HL-60 (cell line): ENCODE measurements at regions not wholly inside any gene's neighbourhood (a gene's known extent, or its start where the extent isn't known, plus 50 kb on each side); places are given as distances from the start of the nearest gene placed in this dataset.

Source experiments
- DNase-seq, 2 experiments: peaks; one replicate each; pipeline ENCODE4 v3.0.0-alpha.2; 2010 to 2020; ENCODE audit warnings: low read depth in 1 of 2, low spot score in 1 of 2
- H3K27ac ChIP-seq: fragments of 250-450 bp; sonication (Bioruptor Pico); replicated peaks from 2 replicates; pipeline ENCODE4 v1.5.1; 2020; ENCODE audit warnings: mild to moderate bottlenecking, moderate library complexity
- H3K27me3 ChIP-seq: fragments of 250-450 bp; sonication (Bioruptor Pico); 2 replicates; pipeline ENCODE4 v1.5.1; 2021; ENCODE audit warnings: mild to moderate bottlenecking, moderate library complexity; ENCODE audit not compliant: insufficient read depth, poor library complexity, severe bottlenecking
- H3K4me3 ChIP-seq: replicated peaks from 2 replicates; pipeline ENCODE4 v1.5.1; 2011; ENCODE audit warnings: mild to moderate bottlenecking, control low read depth, low read length; ENCODE audit not compliant: insufficient read depth
- CTCF ChIP-seq: IDR thresholded peaks from one replicate; pipeline ENCODE4 v1.5.1; 2011; ENCODE audit warnings: low read length, control low read depth, inconsistent platforms; ENCODE audit not compliant: insufficient read depth
- GABPA ChIP-seq: IDR thresholded peaks from 2 replicates; pipeline ENCODE4 v1.6.1; 2012; ENCODE audit warnings: low read depth
- POLR2AphosphoS5 ChIP-seq: IDR thresholded peaks from 2 replicates; pipeline ENCODE4 v1.6.1; 2012; ENCODE audit warnings: low read depth
- REST ChIP-seq: IDR thresholded peaks from 2 replicates; pipeline ENCODE4 v1.6.1; 2012; ENCODE audit warnings: low read depth; ENCODE audit not compliant: insufficient replicate concordance
- SPI1 ChIP-seq: IDR thresholded peaks from 2 replicates; pipeline ENCODE4 v1.6.1; 2012; ENCODE audit warnings: low read depth, mild to moderate bottlenecking, borderline replicate concordance

GRCh38 chr5:124892185-124892848 is 145.9 kb upstream of the ZNF608 start:
- H3K4me3 ChIP-seq: no peak overlapping the region
- TF ChIP-seq POLR2AphosphoS5: no peak
- TF ChIP-seq CTCF: no peak
- no peak for TF ChIP-seq SPI1
- TF ChIP-seq REST: no peak
- no peak for TF ChIP-seq GABPA
- no peaks in the 10 kb centered on the region for H3K27me3 ChIP-seq
- DNase-seq: no peak
- no peak overlapping the region for H3K27ac ChIP-seq

GRCh38 chr5:124894541-124894940 is 148.1 kb upstream of the ZNF608 start:
- no peaks in the 10 kb centered on the region for H3K27me3 ChIP-seq
- no peak overlapping the region for H3K4me3 ChIP-seq
- DNase-seq: no peak
- no peak overlapping the region for H3K27ac ChIP-seq
- no peak for TF ChIP-seq REST
- TF ChIP-seq POLR2AphosphoS5: no peak
- TF ChIP-seq GABPA: no peak
- no peak for TF ChIP-seq SPI1
- TF ChIP-seq CTCF: no peak

GRCh38 chr5:124895236-124895635 is 148.8 kb upstream of the ZNF608 start:
- no peak for DNase-seq
- H3K4me3 ChIP-seq: no peak overlapping the region
- H3K27me3 ChIP-seq: no peaks in the 10 kb centered on the region
- H3K27ac ChIP-seq: no peak overlapping the region
- TF ChIP-seq REST (no peak), GABPA (no peak), SPI1 (no peak)
